Nephron progenitor cell (in vitro differentiated cells): ENCODE measurements at regions not wholly inside any gene's neighbourhood (a gene's known extent, or its start where the extent isn't known, plus 50 kb on each side); places are given as distances from the start of the nearest gene placed in this dataset.

ENCODE experiments used
- DNase-seq: peaks from one replicate; pipeline ENCODE4 v3.0.0; 2021
- H3K27ac Mint-ChIP-seq: 2 replicates; pipeline ENCODE4 v1.8.0; 2021; ENCODE audit warnings: mild to moderate bottlenecking, moderate library complexity, mixed read lengths
- H3K27me3 Mint-ChIP-seq: 2 replicates; pipeline ENCODE4 v1.8.0; 2021; ENCODE audit warnings: mild to moderate bottlenecking, low read depth, mixed read lengths; ENCODE audit not compliant: poor library complexity
- H3K36me3 Mint-ChIP-seq: 2 replicates; pipeline ENCODE4 v1.8.0; 2021; ENCODE audit warnings: low read depth, mixed read lengths
- H3K4me1 Mint-ChIP-seq: 2 replicates; pipeline ENCODE4 v1.8.0; 2021; ENCODE audit warnings: mixed read lengths
- H3K4me3 Mint-ChIP-seq: 2 replicates; pipeline ENCODE4 v1.8.0; 2021; ENCODE audit warnings: mild to moderate bottlenecking, moderate library complexity, mixed read lengths
- H3K9me3 Mint-ChIP-seq: 2 replicates; pipeline ENCODE4 v1.8.0; 2021; ENCODE audit warnings: mild to moderate bottlenecking, moderate library complexity, mixed read lengths
- CTCF ChIP-seq: fragments of 200-600 bp; sonication (generic); IDR thresholded peaks from 2 replicates; pipeline ENCODE4 v1.5.0; 2021; ENCODE audit warnings: antibody characterized with exemption

GRCh38 chr7:89757910-89758309, 396.4 kb upstream of the STEAP1 start:
- Mint-ChIP-seq H3K9me3 (no peaks in the 10 kb centered on the region), H3K4me1 (no peaks in the 10 kb centered on the region), H3K36me3 (no peaks in the 10 kb centered on the region), H3K27me3 (no peaks in the 10 kb centered on the region), H3K27ac (no peak overlapping the region), H3K4me3 (no peak overlapping the region)
- TF ChIP-seq CTCF, result no peak
- DNase-seq, result no peak

- TF ChIP-seq CTCF, result no peak
- Mint-ChIP-seq H3K4me3 (no peak overlapping the region), H3K27ac (no peak overlapping the region), H3K27me3 (no peaks in the 10 kb centered on the region), H3K9me3 (no peaks in the 10 kb centered on the region), H3K36me3 (no peaks in the 10 kb centered on the region), H3K4me1 (no peaks in the 10 kb centered on the region)
- no peak for DNase-seq
Observed at GRCh38 chr7:89760690-89761089, 393.6 kb upstream of the STEAP1 start.

GRCh38 chr7:89761173-89761572, 393.1 kb upstream of the STEAP1 start:
- H3K9me3 Mint-ChIP-seq, result no peaks in the 10 kb centered on the region
- no peak for DNase-seq
- H3K4me1 Mint-ChIP-seq, result no peaks in the 10 kb centered on the region
- no peak overlapping the region for H3K4me3 Mint-ChIP-seq
- no peak overlapping the region for H3K27ac Mint-ChIP-seq
- TF ChIP-seq CTCF, result no peak
- no peaks in the 10 kb centered on the region for H3K27me3 Mint-ChIP-seq
- H3K36me3 Mint-ChIP-seq, result no peaks in the 10 kb centered on the region

- Mint-ChIP-seq H3K27me3 (no peaks in the 10 kb centered on the region), H3K4me3 (no peak overlapping the region), H3K4me1 (no peaks in the 10 kb centered on the region), H3K36me3 (no peaks in the 10 kb centered on the region), H3K27ac (no peak overlapping the region), H3K9me3 (no peaks in the 10 kb centered on the region)
- DNase-seq, result no peak
- TF ChIP-seq CTCF, result no peak
Observed at GRCh38 chr7:89770161-89770560, 384.1 kb upstream of the STEAP1 start.

- H3K4me1 Mint-ChIP-seq, result no peaks in the 10 kb centered on the region
- TF ChIP-seq CTCF, result no peak
- DNase-seq, result no peak
- H3K27me3 Mint-ChIP-seq, result no peaks in the 10 kb centered on the region
- H3K27ac Mint-ChIP-seq, result no peak overlapping the region
- no peaks in the 10 kb centered on the region for H3K36me3 Mint-ChIP-seq
- no peaks in the 10 kb centered on the region for H3K9me3 Mint-ChIP-seq
- H3K4me3 Mint-ChIP-seq, result no peak overlapping the region
Observed at GRCh38 chr7:89771003-89771636, 383.1 kb upstream of the STEAP1 start.

GRCh38 chr7:89772276-89772675, 382.0 kb upstream of the STEAP1 start:
- Mint-ChIP-seq H3K4me3 (no peak overlapping the region), H3K27me3 (no peaks in the 10 kb centered on the region), H3K9me3 (no peaks in the 10 kb centered on the region), H3K27ac (no peak overlapping the region), H3K4me1 (no peaks in the 10 kb centered on the region), H3K36me3 (no peaks in the 10 kb centered on the region)
- no peak for DNase-seq
- no peak for TF ChIP-seq CTCF
